ENCODE measurements at regions not wholly inside any gene's neighbourhood (a gene's known extent, or its start where the extent isn't known, plus 50 kb on each side); places are given as distances from the start of the nearest gene placed in this dataset.

GRCh38 chr9:78671785-78672184 is 374.9 kb downstream of the PSAT1 start:
- TF ChIP-seq Cebpa-rat (IDR thresholded peaks at IDR 0.05), result no peak
- Histone ChIP-seq H3K27me3 (no peaks in the 10 kb centered on the region), H3K4me1 (no peaks in the 10 kb centered on the region), H3K9me3 (no peaks in the 10 kb centered on the region), H3K4me3 (no peak overlapping the region), H4K20me1 (no peaks in the 10 kb centered on the region), H3K9ac (no peak overlapping the region), H3K4me2 (no peak overlapping the region), H3K36me3 (no peaks in the 10 kb centered on the region), H3K27ac (no peak overlapping the region)

GRCh38 chr9:78674874-78675273 is 377.9 kb downstream of the PSAT1 start:
- no peak overlapping the region for H3K4me3 ChIP-seq
- H3K27ac ChIP-seq, result no peak overlapping the region
- no peaks in the 10 kb centered on the region for H3K27me3 ChIP-seq
- no peak for TF ChIP-seq Cebpa-rat (IDR thresholded peaks at IDR 0.05)
- no peak overlapping the region for H3K9ac ChIP-seq
- no peaks in the 10 kb centered on the region for H3K36me3 ChIP-seq
- no peaks in the 10 kb centered on the region for H3K4me1 ChIP-seq
- no peak overlapping the region for H3K4me2 ChIP-seq
- H3K9me3 ChIP-seq, result no peaks in the 10 kb centered on the region
- H4K20me1 ChIP-seq, result no peaks in the 10 kb centered on the region

GRCh38 chr9:78676009-78676408 is 379.1 kb downstream of the PSAT1 start:
- H4K20me1 ChIP-seq, result no peaks in the 10 kb centered on the region

GRCh38 chr9:78676623-78677022 is 379.7 kb downstream of the PSAT1 start:
- Histone ChIP-seq H3K27me3 (no peaks in the 10 kb centered on the region), H3K36me3 (no peaks in the 10 kb centered on the region), H3K9me3 (no peaks in the 10 kb centered on the region), H4K20me1 (no peaks in the 10 kb centered on the region), H3K4me1 (no peaks in the 10 kb centered on the region), H3K9ac (no peak overlapping the region), H3K4me3 (no peak overlapping the region), H3K4me2 (no peak overlapping the region), H3K27ac (no peak overlapping the region)
- no peak for TF ChIP-seq Cebpa-rat (IDR thresholded peaks at IDR 0.05)

More at GRCh38 chr9:78676009-78676408, 379.1 kb downstream of the PSAT1 start:
- Histone ChIP-seq H3K27me3 (no peaks in the 10 kb centered on the region), H3K4me1 (no peaks in the 10 kb centered on the region), H3K4me2 (no peak overlapping the region), H3K4me3 (no peak overlapping the region), H3K9ac (no peak overlapping the region), H3K36me3 (no peaks in the 10 kb centered on the region), H3K27ac (no peak overlapping the region), H3K9me3 (no peaks in the 10 kb centered on the region)
- no peak for TF ChIP-seq Cebpa-rat (IDR thresholded peaks at IDR 0.05)

GRCh38 chr9:78677326-78677725 is 380.4 kb downstream of the PSAT1 start:
- H3K9me3 ChIP-seq, result no peaks in the 10 kb centered on the region
- no peak overlapping the region for H3K9ac ChIP-seq
- no peaks in the 10 kb centered on the region for H3K27me3 ChIP-seq
- H3K4me2 ChIP-seq, result no peak overlapping the region
- H3K4me3 ChIP-seq, result no peak overlapping the region
- no peaks in the 10 kb centered on the region for H4K20me1 ChIP-seq
- no peak overlapping the region for H3K27ac ChIP-seq
- no peak for TF ChIP-seq Cebpa-rat (IDR thresholded peaks at IDR 0.05)
- H3K4me1 ChIP-seq, result no peaks in the 10 kb centered on the region
- H3K36me3 ChIP-seq, result no peaks in the 10 kb centered on the region

- Histone ChIP-seq H3K27ac (no peak overlapping the region), H3K27me3 (no peaks in the 10 kb centered on the region), H3K4me1 (no peaks in the 10 kb centered on the region), H3K4me3 (no peak overlapping the region), H4K20me1 (no peaks in the 10 kb centered on the region), H3K9ac (no peak overlapping the region), H3K4me2 (no peak overlapping the region), H3K36me3 (no peaks in the 10 kb centered on the region), H3K9me3 (no peaks in the 10 kb centered on the region)
- no peak for TF ChIP-seq Cebpa-rat (IDR thresholded peaks at IDR 0.05)
Observed at GRCh38 chr9:78678877-78679276, 382.0 kb downstream of the PSAT1 start.

GRCh38 chr9:78680196-78680595 is 383.3 kb downstream of the PSAT1 start:
- no peak overlapping the region for H3K9ac ChIP-seq
- no peaks in the 10 kb centered on the region for H3K36me3 ChIP-seq
- H3K9me3 ChIP-seq, result no peaks in the 10 kb centered on the region
- no peak overlapping the region for H3K4me2 ChIP-seq
- H3K4me1 ChIP-seq, result no peaks in the 10 kb centered on the region
- H3K4me3 ChIP-seq, result no peak overlapping the region
- no peak overlapping the region for H3K27ac ChIP-seq
- TF ChIP-seq Cebpa-rat (IDR thresholded peaks at IDR 0.05), result no peak
- H3K27me3 ChIP-seq, result no peaks in the 10 kb centered on the region
- no peaks in the 10 kb centered on the region for H4K20me1 ChIP-seq

GRCh38 chr9:78682216-78682615 is 385.3 kb downstream of the PSAT1 start:
- Histone ChIP-seq H3K27me3 (no peaks in the 10 kb centered on the region), H3K9ac (no peak overlapping the region), H3K4me3 (no peak overlapping the region), H3K36me3 (no peaks in the 10 kb centered on the region), H3K9me3 (no peaks in the 10 kb centered on the region), H4K20me1 (no peaks in the 10 kb centered on the region), H3K4me1 (no peaks in the 10 kb centered on the region), H3K27ac (no peak overlapping the region), H3K4me2 (no peak overlapping the region)
- no peak for TF ChIP-seq Cebpa-rat (IDR thresholded peaks at IDR 0.05)

- Histone ChIP-seq H3K9me3 (no peaks in the 10 kb centered on the region), H3K4me1 (no peaks in the 10 kb centered on the region), H3K27me3 (no peaks in the 10 kb centered on the region), H3K9ac (no peak overlapping the region), H4K20me1 (no peaks in the 10 kb centered on the region), H3K36me3 (no peaks in the 10 kb centered on the region), H3K27ac (no peak overlapping the region), H3K4me2 (no peak overlapping the region), H3K4me3 (no peak overlapping the region)
- TF ChIP-seq Cebpa-rat (IDR thresholded peaks at IDR 0.05), result no peak
Observed at GRCh38 chr9:78685471-78685870, 388.5 kb downstream of the PSAT1 start.

GRCh38 chr9:78688796-78689195 is 391.9 kb downstream of the PSAT1 start:
- H3K9ac ChIP-seq, result no peak overlapping the region
- no peak for TF ChIP-seq Cebpa-rat (IDR thresholded peaks at IDR 0.05)
- H3K4me1 ChIP-seq, result peaks cover 11% of the 10 kb centered on the region
- no peak overlapping the region for H3K4me3 ChIP-seq
- no peak overlapping the region for H3K4me2 ChIP-seq
- no peaks in the 10 kb centered on the region for H3K36me3 ChIP-seq
- no peaks in the 10 kb centered on the region for H3K27me3 ChIP-seq
- H3K27ac ChIP-seq, result no peak overlapping the region
- no peaks in the 10 kb centered on the region for H3K9me3 ChIP-seq
- no peaks in the 10 kb centered on the region for H4K20me1 ChIP-seq

GRCh38 chr9:78691542-78691941 is 394.6 kb downstream of the PSAT1 start:
- Histone ChIP-seq H3K36me3 (no peaks in the 10 kb centered on the region), H3K4me3 (no peak overlapping the region), H3K9me3 (no peaks in the 10 kb centered on the region), H3K27me3 (no peaks in the 10 kb centered on the region), H3K27ac (no peak overlapping the region), H3K4me2 (no peak overlapping the region), H3K4me1 (peaks cover 24% of the 10 kb centered on the region), H3K9ac (no peak overlapping the region), H4K20me1 (no peaks in the 10 kb centered on the region)
- TF ChIP-seq Cebpa-rat (IDR thresholded peaks at IDR 0.05), result no peak

Data from BLaER1 (cell line).